OCI-LY7 (cell line): ENCODE measurements at regions not wholly inside any gene's neighbourhood (a gene's known extent, or its start where the extent isn't known, plus 50 kb on each side); places are given as distances from the start of the nearest gene placed in this dataset.

Experiments
- BruUV-seq: library from RNA; stranded (reverse); fragments of 400-500 nt; replicated peaks from 2 replicates; lab custom pipeline; 2021; lab: Mats Ljungman, UMichigan
- CTCF ChIA-PET: fragments of 300-600 bp; sonication (Branson Sonifier 250); formaldehyde crosslinking; loops from one replicate; lab custom pipeline; 2022; ENCODE audit warnings: antibody characterized with exemption; ENCODE audit not compliant: unreplicated experiment; lab: Charles Lee
- POLR2A ChIA-PET: fragments of 300-600 bp; sonication (Branson Sonifier 250); formaldehyde crosslinking; loops from one replicate; lab custom pipeline; 2022; ENCODE audit warnings: antibody characterized with exemption; lab: Charles Lee
- DNase-seq: peaks from one replicate; pipeline ENCODE4 v3.0.0-alpha.2; 2015; ENCODE audit warnings: low spot score
- H2AFZ ChIP-seq: fragments of 200-600 bp; sonication (generic), shearing (Covaris generic); 2 replicates; pipeline ENCODE4 v1.6.1; 2014; ENCODE audit warnings: mild to moderate bottlenecking, antibody characterized with exemption, low read length, moderate library complexity
- H3K27ac ChIP-seq: fragments of 200-600 bp; sonication (generic); 2 replicates; pipeline ENCODE4 v1.5.1; 2014; ENCODE audit warnings: mixed run types, low read depth, mild to moderate bottlenecking, moderate library complexity, low read length, inconsistent platforms; ENCODE audit not compliant: poor library complexity, severe bottlenecking
- H3K36me3 ChIP-seq: fragments of 200-600 bp; sonication (generic); 2 replicates; pipeline ENCODE4 v1.6.1; 2014; ENCODE audit warnings: mild to moderate bottlenecking, antibody characterized with exemption, low read length, moderate library complexity, mixed read lengths; ENCODE audit not compliant: insufficient read depth
- H3K4me1 ChIP-seq: fragments of 200-600 bp; sonication (generic); 2 replicates; pipeline ENCODE4 v1.5.1; 2014; ENCODE audit warnings: mild to moderate bottlenecking, low read length; ENCODE audit not compliant: insufficient read depth, poor library complexity, severe bottlenecking
- H3K4me2 ChIP-seq: fragments of 200-600 bp; sonication (generic); 2 replicates; pipeline ENCODE4 v1.6.1; 2014; ENCODE audit warnings: mild to moderate bottlenecking, low read length
- H3K4me3 ChIP-seq: fragments of 200-600 bp; sonication (generic); 2 replicates; pipeline ENCODE4 v1.5.1; 2014; ENCODE audit warnings: mild to moderate bottlenecking, low read depth, low read length; ENCODE audit not compliant: poor library complexity, severe bottlenecking
- H3K79me2 ChIP-seq: fragments of 200-600 bp; sonication (generic); 2 replicates; pipeline ENCODE4 v1.6.1; 2016; ENCODE audit warnings: low read depth, mild to moderate bottlenecking, low read length, moderate library complexity, mixed read lengths; ENCODE audit not compliant: insufficient read depth
- H3K9me2 ChIP-seq: fragments of 200-600 bp; sonication (generic); 2 replicates; pipeline ENCODE4 v1.6.1; 2016; ENCODE audit warnings: mild to moderate bottlenecking, low read length, mixed read lengths; ENCODE audit not compliant: insufficient read depth
- H3K9me3 ChIP-seq: fragments of 200-600 bp; sonication (generic); 2 replicates; pipeline ENCODE4 v1.6.1; 2014; ENCODE audit warnings: mild to moderate bottlenecking, mixed run types, low read length, mixed read lengths
- H4K20me1 ChIP-seq: fragments of 200-600 bp; sonication (generic); 2 replicates; pipeline ENCODE4 v1.6.1; 2014; ENCODE audit warnings: mild to moderate bottlenecking, antibody characterized with exemption, low read length, moderate library complexity, mixed read lengths; ENCODE audit not compliant: insufficient read depth
- CTCF ChIP-seq: fragments of 200-600 bp; sonication (generic); conservative IDR thresholded peaks from 2 replicates; pipeline ENCODE4 v1.5.1; 2014; ENCODE audit warnings: mild to moderate bottlenecking, antibody characterized with exemption, low read length, moderate library complexity, mixed read lengths
- EZH2phosphoT487 ChIP-seq: fragments of 200-600 bp; sonication (generic); IDR thresholded peaks from 2 replicates; pipeline ENCODE4 v1.6.1; 2018; ENCODE audit warnings: low read depth, borderline replicate concordance, mild to moderate bottlenecking, mixed run types, antibody characterized with exemption, low read length, moderate library complexity, mixed read lengths
- intact Hi-C: fragments of 100-400 bp; cut with micrococcal nuclease; formaldehyde crosslinking; loops from one replicate; pipeline ENCODE4 v1.10.0; 2022; ENCODE audit not compliant: unreplicated experiment

DNA sequence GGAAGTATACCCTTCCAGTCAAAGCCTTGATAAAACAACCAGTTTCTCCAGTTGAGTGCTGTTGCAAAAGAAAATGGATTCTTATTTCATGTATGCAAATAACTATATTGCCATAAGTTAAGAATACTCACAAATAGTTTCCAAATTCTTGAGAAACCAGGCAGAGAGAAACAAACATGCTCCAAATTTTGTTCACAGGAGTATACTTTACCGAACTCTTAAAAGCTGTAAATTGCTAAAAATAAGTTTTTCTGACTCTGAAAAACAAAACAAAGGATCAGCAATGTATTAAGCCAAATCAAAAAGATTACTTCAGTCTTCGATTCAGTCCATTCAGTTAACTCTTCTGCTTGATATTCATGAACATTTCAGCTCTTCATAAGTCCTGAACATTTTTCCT, 646.5 kb downstream of the MCTP2 start:
- ChIA-PET CTCF (no interaction called here), POLR2A (no interaction called here)
- intact Hi-C loops = no loop called here
- Histone ChIP-seq H3K36me3 (no peaks in the 10 kb centered on the region), H2AFZ (no peak overlapping the region), H4K20me1 (no peaks in the 10 kb centered on the region), H3K79me2 (no peaks in the 10 kb centered on the region), H3K9me3 (peaks cover 8% of the 10 kb centered on the region; the same call in 1 of the 2 replicates), H3K27ac (no peak overlapping the region), H3K4me1 (no peaks in the 10 kb centered on the region), H3K9me2 (no peaks in the 10 kb centered on the region), H3K4me2 (no peak overlapping the region), H3K4me3 (no peak overlapping the region)
- no peak for DNase-seq
- no TSS peak for BruUV-seq
- TF ChIP-seq EZH2phosphoT487 = no peak

- Histone ChIP-seq H3K9me2 (no peaks in the 10 kb centered on the region), H3K79me2 (no peaks in the 10 kb centered on the region), H3K4me1 (no peaks in the 10 kb centered on the region), H3K9me3 (peaks cover 8% of the 10 kb centered on the region; the same call in 1 of the 2 replicates), H3K27ac (no peak overlapping the region), H3K4me2 (no peak overlapping the region), H3K36me3 (no peaks in the 10 kb centered on the region), H3K4me3 (no peak overlapping the region), H2AFZ (no peak overlapping the region), H4K20me1 (no peaks in the 10 kb centered on the region)
- no TSS peak for BruUV-seq
- no peak for DNase-seq
- intact Hi-C loops = no loop called here
- TF ChIP-seq CTCF (no peak), EZH2phosphoT487 (no peak)
- CTCF ChIA-PET = no interaction called here
- POLR2A ChIA-PET = no interaction called here
Observed at GRCh38 chr15:94882071-94882712, 650.8 kb downstream of the MCTP2 start.

GRCh38 chr15:94887391-94887790, 656.0 kb downstream of the MCTP2 start:
- no peak for DNase-seq
- no peak overlapping the region for H2AFZ ChIP-seq
- TF ChIP-seq CTCF = no peak
- TF ChIP-seq EZH2phosphoT487 = no peak
- no peaks in the 10 kb centered on the region for H3K36me3 ChIP-seq
- H3K4me1 ChIP-seq = no peaks in the 10 kb centered on the region
- ChIA-PET CTCF (no interaction called here), POLR2A (no interaction called here)
- no peak overlapping the region for H3K27ac ChIP-seq
- H3K4me2 ChIP-seq = no peak overlapping the region
- H3K79me2 ChIP-seq = no peaks in the 10 kb centered on the region
- no peaks in the 10 kb centered on the region for H3K9me3 ChIP-seq
- intact Hi-C loops = no loop called here
- no peak overlapping the region for H3K4me3 ChIP-seq
- no peaks in the 10 kb centered on the region for H4K20me1 ChIP-seq
- H3K9me2 ChIP-seq = no peaks in the 10 kb centered on the region
- BruUV-seq = no TSS peak
